GM18498 (cell line): ENCODE measurements at regions not wholly inside any gene's neighbourhood (a gene's known extent, or its start where the extent isn't known, plus 50 kb on each side); places are given as distances from the start of the nearest gene placed in this dataset.

ENCODE experiments used
- ATAC-seq: cut with Tn5 transposase; IDR thresholded peaks from one replicate; pipeline ENCODE4 v1.9.1; 2021; ENCODE audit warnings: mild to moderate bottlenecking, moderate library complexity; ENCODE audit not compliant: unreplicated experiment

DNA sequence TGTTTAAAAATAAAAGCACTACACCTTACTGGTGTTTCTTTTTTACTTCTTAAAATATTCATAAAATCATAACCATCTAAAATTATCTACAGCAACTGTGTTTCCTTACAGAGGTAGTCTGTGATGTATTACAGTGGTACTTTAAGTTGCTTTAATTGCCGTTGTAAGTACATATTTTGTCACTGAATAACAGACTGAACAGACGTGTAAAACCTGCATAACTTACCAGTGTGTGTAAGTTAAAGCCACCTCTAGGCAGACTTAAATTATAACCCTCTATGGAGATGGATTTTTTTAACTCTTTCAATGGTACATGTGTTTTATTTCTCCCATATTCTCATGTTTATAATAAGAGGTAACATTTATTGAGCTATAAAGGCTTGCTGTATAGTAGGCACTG, 166.8 kb downstream of the NR4A2 start:
- no peak for ATAC-seq

DNA sequence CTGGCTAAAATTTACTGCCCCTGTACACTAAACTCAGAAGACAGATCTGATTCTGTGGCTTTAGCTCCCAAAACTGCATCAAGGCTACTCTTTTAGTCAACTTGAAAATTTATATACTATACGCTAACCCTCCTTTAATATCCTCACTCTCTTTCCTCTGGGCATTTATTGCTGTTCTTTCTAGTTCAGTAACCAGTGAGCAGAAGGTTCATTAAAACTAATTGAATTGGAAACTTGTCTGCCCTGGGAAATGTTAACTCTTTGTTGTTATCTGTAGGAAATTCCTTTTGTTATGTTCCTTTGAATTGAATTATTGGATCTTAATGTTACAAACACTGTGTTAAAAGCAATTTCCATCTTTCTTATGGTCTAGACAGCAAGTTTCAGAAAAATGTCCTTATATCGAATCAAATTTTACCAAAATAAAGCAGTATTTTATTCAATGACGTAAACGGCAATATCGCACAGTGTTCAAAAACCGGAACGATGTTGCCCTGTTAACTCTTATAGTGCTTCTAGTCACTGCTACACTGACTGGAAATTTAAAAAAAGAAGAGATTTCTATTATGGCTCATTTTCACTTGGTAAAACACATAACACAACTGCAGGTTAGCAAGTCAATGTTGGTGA, 168.3 kb downstream of the NR4A2 start:
- ATAC-seq = no peak

- ATAC-seq = no peak
Measured at GRCh38 chr2:156158808-156159207, 173.7 kb downstream of the NR4A2 start.

- ATAC-seq = no peak
Measured at GRCh38 chr2:156157670-156158069, 174.9 kb downstream of the NR4A2 start.

- no peak for ATAC-seq
Measured at GRCh38 chr2:156156580-156156979, 175.9 kb downstream of the NR4A2 start.

DNA sequence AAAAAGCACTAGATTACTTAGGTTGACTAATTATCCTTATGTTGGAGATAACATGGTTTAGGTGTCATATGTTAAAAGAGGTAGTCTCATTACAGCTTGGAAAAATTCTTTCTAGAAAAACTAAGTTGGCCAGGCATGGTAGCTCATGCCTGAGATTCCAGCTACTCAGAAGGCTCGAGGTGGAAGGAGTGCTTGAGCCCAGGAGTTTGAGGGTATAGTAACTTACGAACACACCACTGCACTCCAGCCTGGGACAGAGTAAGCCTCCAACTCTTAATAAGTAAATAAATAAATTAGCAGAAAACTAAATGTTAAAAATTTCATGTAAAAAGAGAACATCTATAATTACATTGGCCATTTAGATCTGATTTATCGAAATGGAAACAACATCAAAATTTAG, 177.2 kb downstream of the NR4A2 start:
- no peak for ATAC-seq

GRCh38 chr2:156151351-156151750, 181.2 kb downstream of the NR4A2 start:
- ATAC-seq = no peak

GRCh38 chr2:156147594-156148330, 184.8 kb downstream of the NR4A2 start:
- ATAC-seq = peak; percentile 80

GRCh38 chr2:156145976-156146375, 186.5 kb downstream of the NR4A2 start:
- no peak for ATAC-seq

DNA sequence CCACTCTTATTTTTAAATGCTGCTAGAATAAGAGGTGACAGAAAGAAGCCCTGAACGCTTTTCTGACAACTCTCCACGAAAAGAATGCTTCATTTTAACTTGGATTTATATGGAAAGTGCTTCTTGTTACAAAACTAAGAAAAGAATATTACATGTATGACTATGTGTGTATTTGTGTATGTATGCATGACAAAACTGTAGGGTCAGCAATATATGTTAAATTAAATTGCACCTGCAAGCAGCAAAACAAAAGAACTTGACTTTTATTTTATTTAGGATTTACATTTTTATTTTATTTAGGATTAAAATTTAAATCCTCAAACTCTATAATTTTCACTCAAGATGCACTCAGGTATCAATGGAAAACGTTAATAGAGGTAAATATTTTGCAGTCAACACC, 187.1 kb downstream of the NR4A2 start:
- no peak for ATAC-seq

DNA sequence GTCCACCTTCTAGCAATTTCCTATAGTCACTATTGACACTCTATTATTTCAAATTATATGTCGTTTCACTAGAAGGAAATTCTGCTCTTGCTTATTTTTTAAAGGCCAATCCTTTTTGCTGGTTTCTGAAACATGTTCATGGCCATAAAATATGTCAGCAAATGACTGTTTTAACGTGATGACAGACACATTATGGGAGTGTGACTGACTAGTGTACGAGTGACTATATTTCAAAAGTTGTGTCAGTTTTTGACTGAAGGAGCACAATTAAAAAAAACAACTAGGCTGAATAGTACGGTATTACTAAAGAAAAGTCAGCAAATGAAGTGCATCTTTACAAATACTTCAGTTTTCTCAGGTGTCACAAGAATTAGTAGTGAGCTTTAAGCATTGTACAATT, 196.0 kb downstream of the NR4A2 start:
- ATAC-seq = no peak

DNA sequence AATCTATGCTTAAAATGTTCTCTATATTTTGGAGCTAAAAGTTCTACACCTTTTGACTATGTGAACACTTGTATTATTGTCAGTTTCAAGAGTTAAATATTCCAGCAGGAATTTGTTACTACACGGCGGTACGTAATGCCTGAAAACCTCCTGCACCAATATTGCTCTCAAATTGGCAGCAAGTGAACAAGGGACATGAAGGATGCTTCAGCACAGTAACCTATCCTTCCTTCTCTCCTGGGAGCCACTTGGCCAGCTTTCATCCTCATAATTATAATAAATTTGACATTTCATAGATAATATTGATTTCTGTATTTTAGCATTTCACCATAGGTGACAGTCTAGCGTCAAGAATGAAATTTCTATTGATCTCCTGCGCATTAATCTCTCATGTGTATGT, 197.6 kb downstream of the NR4A2 start:
- ATAC-seq = no peak

DNA sequence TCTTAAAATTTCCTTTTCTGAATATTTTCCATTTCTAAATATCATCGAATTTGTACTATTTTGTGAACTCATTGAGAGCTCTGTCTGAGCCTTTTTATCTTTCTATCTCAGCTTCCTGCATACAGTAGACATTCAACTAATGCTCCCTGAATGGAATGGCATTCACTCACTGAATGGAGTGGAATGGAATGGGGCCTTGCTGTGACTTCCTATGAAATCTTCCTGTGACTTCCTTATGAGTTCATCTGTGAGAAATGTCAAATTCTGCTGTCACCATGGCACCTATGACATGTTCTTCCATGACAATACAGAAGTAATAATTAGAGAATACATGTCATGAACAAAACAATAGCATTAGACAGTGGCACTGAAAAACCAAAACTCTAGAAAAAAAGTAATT, 199.6 kb downstream of the NR4A2 start:
- no peak for ATAC-seq

DNA sequence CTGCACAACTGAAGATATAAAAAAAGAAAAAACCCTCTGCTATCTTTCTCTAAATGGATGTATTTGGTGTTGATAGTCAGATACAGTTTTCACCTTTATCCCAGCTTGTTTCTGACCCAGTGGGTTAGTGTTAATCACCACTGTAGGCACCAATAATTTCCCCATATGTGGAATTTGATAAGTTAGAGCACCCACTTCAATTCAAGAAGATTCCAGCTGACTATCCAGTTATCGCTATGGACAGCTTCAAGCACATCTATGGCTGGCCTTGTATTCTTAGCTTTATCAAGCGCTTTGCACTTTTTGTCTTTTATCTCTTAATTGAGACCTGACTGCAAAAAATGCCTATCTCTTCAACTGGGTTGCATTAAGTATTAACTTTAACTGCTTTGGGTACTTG, 200.4 kb downstream of the NR4A2 start:
- no peak for ATAC-seq

- no peak for ATAC-seq
Measured at GRCh38 chr2:156129227-156129626, 203.3 kb downstream of the NR4A2 start.

GRCh38 chr2:156125018-156125417, 207.5 kb downstream of the NR4A2 start:
- ATAC-seq = no peak

DNA sequence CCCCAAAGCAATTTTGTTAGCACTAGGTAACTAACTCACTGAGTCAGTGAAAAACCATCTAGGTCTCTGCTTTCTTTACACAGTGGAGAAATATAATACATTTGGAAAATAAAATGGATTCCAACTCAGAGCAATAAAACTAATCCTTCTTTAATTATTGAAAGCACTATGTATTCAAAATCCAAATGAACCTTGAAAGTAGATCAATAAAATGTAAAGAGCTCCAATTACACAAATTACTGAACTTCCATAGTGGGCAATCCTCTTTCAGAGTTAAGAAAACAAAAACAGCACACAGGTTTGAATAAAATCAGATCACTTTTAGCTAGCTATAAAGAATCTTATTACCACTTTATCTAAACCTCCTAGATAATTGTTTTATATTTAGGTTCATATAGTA, 208.1 kb downstream of the NR4A2 start:
- no peak for ATAC-seq

GRCh38 chr2:156118753-156119416, 213.6 kb downstream of the NR4A2 start:
- ATAC-seq = no peak

DNA sequence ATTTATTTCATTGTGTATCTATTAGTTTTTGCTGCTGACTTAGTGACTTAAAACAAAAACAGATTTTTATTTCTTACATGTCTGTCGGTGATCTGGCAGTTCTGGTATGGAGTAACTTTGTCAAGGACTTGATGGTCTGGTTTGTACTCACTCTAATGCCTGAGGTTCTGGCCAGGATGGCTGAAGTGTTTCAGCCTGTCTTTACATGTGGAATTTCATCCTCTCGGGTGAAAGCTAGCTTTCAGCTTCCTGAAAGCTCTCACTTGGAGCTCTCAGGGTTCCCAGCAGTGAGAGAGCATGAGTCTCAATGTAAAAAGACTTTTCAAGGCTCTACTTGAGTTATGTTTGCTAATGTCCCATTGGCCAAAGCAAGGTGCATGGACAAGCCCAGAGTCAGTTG, 216.4 kb downstream of the NR4A2 start:
- no peak for ATAC-seq

DNA sequence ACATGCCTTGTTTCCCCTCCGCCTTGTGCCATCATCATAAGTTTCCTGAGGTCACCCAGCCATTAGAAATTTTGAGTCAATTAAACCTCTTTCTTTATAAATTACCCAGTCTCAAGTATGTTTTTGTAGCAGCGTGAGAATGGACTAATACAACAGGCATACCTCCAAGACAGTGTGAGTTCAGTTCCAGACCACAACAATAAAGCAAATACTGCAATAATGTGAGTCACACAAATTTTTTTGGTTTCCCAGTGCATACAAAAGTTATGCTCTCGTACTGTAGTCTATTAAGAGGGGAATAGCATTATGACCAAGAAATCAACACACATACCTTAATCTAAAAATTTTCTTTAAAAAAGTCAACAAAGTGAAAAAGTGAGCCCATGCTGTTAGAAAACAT, 217.2 kb downstream of the NR4A2 start:
- ATAC-seq = no peak

GRCh38 chr2:156112323-156112722, 220.2 kb downstream of the NR4A2 start:
- ATAC-seq = no peak

- peak; percentile 100 for ATAC-seq
Measured at GRCh38 chr2:156110890-156111289, 221.6 kb downstream of the NR4A2 start.
